Loucy (cell line): ENCODE measurements at regions not wholly inside any gene's neighbourhood (a gene's known extent, or its start where the extent isn't known, plus 50 kb on each side); places are given as distances from the start of the nearest gene placed in this dataset.

Source experiments
- EZH2phosphoT487 ChIP-seq: fragments of 200-600 bp; IDR thresholded peaks from 2 replicates; pipeline ENCODE4 v1.6.1; 2018; ENCODE audit warnings: antibody characterized with exemption, mild to moderate bottlenecking, moderate library complexity, borderline replicate concordance
- TF ChIP-seq, protein P1 (sequence below): fragments of 200-600 bp; sonication (generic); conservative IDR thresholded peaks from 2 replicates; pipeline ENCODE4 v1.5.1; 2014; ENCODE audit warnings: mild to moderate bottlenecking, antibody characterized with exemption, low read length

DNA sequence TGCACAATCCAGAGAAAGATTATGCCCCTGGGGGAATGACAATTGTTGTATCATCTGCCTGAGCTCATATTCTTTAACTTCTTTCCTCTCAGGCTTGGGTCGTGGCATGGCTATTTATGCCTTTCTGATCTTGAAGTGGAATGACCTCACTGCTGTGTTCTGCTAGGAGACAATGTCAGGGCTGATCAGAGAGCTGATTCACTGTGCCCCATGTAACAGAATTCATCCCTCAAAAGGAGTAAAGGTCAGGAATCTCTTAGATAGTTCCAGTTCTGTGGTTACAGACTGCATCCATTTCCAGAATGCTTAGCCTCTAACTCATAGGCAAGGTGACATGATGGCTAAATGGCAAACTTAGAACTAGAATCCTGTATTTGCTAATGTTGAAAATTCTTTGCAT lies 511.7 kb upstream of the CNTNAP5 start:
- no peak for TF ChIP-seq EZH2phosphoT487
- TF ChIP-seq, protein P1, sequence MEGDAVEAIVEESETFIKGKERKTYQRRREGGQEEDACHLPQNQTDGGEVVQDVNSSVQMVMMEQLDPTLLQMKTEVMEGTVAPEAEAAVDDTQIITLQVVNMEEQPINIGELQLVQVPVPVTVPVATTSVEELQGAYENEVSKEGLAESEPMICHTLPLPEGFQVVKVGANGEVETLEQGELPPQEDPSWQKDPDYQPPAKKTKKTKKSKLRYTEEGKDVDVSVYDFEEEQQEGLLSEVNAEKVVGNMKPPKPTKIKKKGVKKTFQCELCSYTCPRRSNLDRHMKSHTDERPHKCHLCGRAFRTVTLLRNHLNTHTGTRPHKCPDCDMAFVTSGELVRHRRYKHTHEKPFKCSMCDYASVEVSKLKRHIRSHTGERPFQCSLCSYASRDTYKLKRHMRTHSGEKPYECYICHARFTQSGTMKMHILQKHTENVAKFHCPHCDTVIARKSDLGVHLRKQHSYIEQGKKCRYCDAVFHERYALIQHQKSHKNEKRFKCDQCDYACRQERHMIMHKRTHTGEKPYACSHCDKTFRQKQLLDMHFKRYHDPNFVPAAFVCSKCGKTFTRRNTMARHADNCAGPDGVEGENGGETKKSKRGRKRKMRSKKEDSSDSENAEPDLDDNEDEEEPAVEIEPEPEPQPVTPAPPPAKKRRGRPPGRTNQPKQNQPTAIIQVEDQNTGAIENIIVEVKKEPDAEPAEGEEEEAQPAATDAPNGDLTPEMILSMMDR: no peak
